SH-SY5Y (cell line): ENCODE measurements at regions not wholly inside any gene's neighbourhood (a gene's known extent, or its start where the extent isn't known, plus 50 kb on each side); places are given as distances from the start of the nearest gene placed in this dataset.

ENCODE experiments used
- GATA2 ChIP-seq: IDR thresholded peaks from 2 replicates; pipeline ENCODE4 v1.6.1; 2011; ENCODE audit warnings: mild to moderate bottlenecking, low read depth, low read length
- GATA3 ChIP-seq: IDR thresholded peaks from 2 replicates; pipeline ENCODE4 v1.6.1; 2011; ENCODE audit warnings: low read depth, mild to moderate bottlenecking, low read length, moderate library complexity

GRCh38 chr1:218933513-218933912, 240.2 kb upstream of the LYPLAL1 start:
- TF ChIP-seq GATA2 (no peak), GATA3 (no peak)
